ENCODE measurements at regions not wholly inside any gene's neighbourhood (a gene's known extent, or its start where the extent isn't known, plus 50 kb on each side); places are given as distances from the start of the nearest gene placed in this dataset.
A peak's percentile ranks its signal among the peaks of the same experiment; 100 is the strongest.

- ATAC-seq (ENCODE audit: low FRiP score) (no peak), DNase-seq (ENCODE audit: low spot score) (no peak)
- TF ChIP-seq, protein P1, sequence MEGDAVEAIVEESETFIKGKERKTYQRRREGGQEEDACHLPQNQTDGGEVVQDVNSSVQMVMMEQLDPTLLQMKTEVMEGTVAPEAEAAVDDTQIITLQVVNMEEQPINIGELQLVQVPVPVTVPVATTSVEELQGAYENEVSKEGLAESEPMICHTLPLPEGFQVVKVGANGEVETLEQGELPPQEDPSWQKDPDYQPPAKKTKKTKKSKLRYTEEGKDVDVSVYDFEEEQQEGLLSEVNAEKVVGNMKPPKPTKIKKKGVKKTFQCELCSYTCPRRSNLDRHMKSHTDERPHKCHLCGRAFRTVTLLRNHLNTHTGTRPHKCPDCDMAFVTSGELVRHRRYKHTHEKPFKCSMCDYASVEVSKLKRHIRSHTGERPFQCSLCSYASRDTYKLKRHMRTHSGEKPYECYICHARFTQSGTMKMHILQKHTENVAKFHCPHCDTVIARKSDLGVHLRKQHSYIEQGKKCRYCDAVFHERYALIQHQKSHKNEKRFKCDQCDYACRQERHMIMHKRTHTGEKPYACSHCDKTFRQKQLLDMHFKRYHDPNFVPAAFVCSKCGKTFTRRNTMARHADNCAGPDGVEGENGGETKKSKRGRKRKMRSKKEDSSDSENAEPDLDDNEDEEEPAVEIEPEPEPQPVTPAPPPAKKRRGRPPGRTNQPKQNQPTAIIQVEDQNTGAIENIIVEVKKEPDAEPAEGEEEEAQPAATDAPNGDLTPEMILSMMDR (IDR thresholded peaks at IDR 0.05), result no peak
Measured at GRCh38 chr6:165229216-165229615, 80.2 kb downstream of the C6orf118 start.

DNA sequence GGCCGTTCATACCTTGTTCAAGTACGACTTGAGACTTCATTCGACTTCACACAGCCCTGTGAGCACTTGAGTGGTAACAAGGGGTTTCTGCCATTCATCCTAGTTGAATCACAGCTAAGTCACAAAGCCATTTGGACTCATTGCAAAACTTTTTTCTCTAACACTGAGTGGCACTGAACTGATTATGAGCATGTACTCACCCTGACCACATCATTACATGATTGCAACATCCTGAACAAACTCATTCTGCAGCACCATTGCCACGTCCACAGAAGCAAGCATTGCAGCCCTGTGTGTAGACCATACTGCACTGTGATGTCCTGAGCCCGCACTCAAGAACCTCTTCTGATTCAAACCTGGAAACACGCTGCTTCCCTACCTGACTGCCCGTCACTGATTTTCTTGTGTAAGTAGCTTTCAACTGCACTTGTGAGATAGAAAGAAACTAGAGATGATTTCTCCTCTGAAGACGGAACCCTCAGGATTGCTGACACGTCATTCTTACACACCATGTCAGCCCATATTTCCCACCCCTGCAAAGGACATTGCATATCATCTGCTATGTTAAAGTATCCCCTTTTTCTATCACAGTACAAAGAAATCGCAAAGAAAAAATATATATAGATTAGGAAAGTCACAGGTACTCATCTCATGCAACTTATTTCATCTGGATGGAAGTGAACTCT, 81.6 kb downstream of the C6orf118 start:
- ATAC-seq (ENCODE audit: low FRiP score) (no peak), DNase-seq (ENCODE audit: low spot score) (no peak)
- TF ChIP-seq, protein P1 (IDR thresholded peaks at IDR 0.05), result no peak

GRCh38 chr6:165223736-165224135, 85.7 kb downstream of the C6orf118 start:
- no peak for ATAC-seq (ENCODE audit: low FRiP score)
- TF ChIP-seq, protein P1 (IDR thresholded peaks at IDR 0.05), result no peak

DNA sequence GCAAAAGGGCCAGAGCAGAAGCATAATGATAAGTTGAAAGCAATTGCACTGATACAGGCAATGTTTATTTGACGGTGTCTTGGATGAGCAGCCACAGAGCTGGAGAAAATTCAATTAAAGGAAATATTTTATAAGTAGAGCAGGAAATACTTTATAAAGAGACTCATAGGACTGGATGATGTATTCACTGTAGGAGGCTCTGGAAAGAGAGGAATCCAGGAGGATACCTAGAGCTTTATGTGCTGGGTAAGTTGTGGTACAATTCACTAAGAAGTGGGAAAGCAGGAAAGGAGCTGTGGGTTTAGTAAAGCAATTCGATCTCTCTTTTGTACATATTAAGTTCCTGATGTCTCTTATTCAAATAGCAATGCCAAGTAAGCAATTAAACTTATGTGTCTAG, 86.3 kb downstream of the C6orf118 start:
- TF ChIP-seq, protein P1 (IDR thresholded peaks at IDR 0.05), result no peak
- no peak for DNase-seq (ENCODE audit: low spot score)
- ATAC-seq (ENCODE audit: low FRiP score), result no peak

More at GRCh38 chr6:165223736-165224135, 85.7 kb downstream of the C6orf118 start:
- no peak for DNase-seq (ENCODE audit: low spot score)

GRCh38 chr6:165222315-165223025, 86.9 kb downstream of the C6orf118 start:
- TF ChIP-seq, protein P1 (IDR thresholded peaks at IDR 0.05), result no peak
- ATAC-seq (ENCODE audit: low FRiP score) (peak; percentile 21), DNase-seq (ENCODE audit: low spot score) (no peak)

- ATAC-seq (ENCODE audit: low FRiP score), result no peak
- TF ChIP-seq, protein P1 (IDR thresholded peaks at IDR 0.05), result no peak
- no peak for DNase-seq (ENCODE audit: low spot score)
Measured at GRCh38 chr6:165220045-165220444, 89.4 kb downstream of the C6orf118 start.

- DNase-seq (ENCODE audit: low spot score) (no peak), ATAC-seq (ENCODE audit: low FRiP score) (no peak)
Measured at GRCh38 chr6:165219629-165220028, 89.8 kb downstream of the C6orf118 start.

More at GRCh38 chr6:165219629-165220028, 89.8 kb downstream of the C6orf118 start:
- TF ChIP-seq, protein P1 (IDR thresholded peaks at IDR 0.05), result no peak
